ENCODE measurements at regions not wholly inside any gene's neighbourhood (a gene's known extent, or its start where the extent isn't known, plus 50 kb on each side); places are given as distances from the start of the nearest gene placed in this dataset.

DNA sequence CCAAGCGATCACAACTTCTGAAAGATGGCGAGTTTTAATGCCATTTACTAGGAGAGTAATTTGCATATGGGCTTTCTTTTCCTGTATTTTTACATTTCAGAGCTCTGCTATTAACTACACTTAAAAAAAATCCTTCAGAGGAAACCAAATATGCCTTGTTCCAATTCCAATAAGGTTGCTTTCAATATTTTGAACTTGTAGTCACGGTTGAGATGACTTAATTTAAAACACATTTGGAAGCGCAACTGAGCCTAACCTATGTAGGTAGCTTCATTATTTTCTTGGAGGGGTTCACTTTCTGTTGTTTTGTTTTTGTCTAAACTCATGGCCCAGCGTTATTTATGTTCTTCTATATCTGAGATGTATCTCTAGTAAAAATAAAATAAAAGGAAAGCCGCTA lies 93.4 kb downstream of the BLID start:
- H3K4me1 ChIP-seq, result no peaks in the 10 kb centered on the region
- no peak for DNase-seq
- H3K27ac ChIP-seq, result no peak overlapping the region
- no peaks in the 10 kb centered on the region for H3K27me3 ChIP-seq
- no peaks in the 10 kb centered on the region for H3K9me3 ChIP-seq
- H3K36me3 ChIP-seq, result no peaks in the 10 kb centered on the region
- no peak for TF ChIP-seq CTCF (IDR thresholded peaks at IDR 0.05)
- no peak for TF ChIP-seq POLR2A (IDR thresholded peaks at IDR 0.05)
- no peak overlapping the region for H3K4me3 ChIP-seq

- Histone ChIP-seq H3K9me3 (no peaks in the 10 kb centered on the region), H3K36me3 (no peaks in the 10 kb centered on the region), H3K27me3 (no peaks in the 10 kb centered on the region), H3K27ac (no peak overlapping the region), H3K4me3 (no peak overlapping the region), H3K4me1 (no peaks in the 10 kb centered on the region)
- no peak for DNase-seq
- TF ChIP-seq POLR2A (IDR thresholded peaks at IDR 0.05), result no peak
- peak in 1 of 6 experiments; percentile 8 for TF ChIP-seq CTCF (IDR thresholded peaks at IDR 0.05)
These were observed 95.1 kb downstream of the BLID start for GRCh38 chr11:122020902-122021301.

GRCh38 chr11:122019908-122020694 lies 95.9 kb downstream of the BLID start:
- Histone ChIP-seq H3K27ac (no peak overlapping the region), H3K9me3 (no peaks in the 10 kb centered on the region), H3K4me1 (no peaks in the 10 kb centered on the region), H3K36me3 (no peaks in the 10 kb centered on the region), H3K4me3 (no peak overlapping the region), H3K27me3 (no peaks in the 10 kb centered on the region)
- no peak for TF ChIP-seq CTCF (IDR thresholded peaks at IDR 0.05)
- no peak for TF ChIP-seq POLR2A (IDR thresholded peaks at IDR 0.05)
- DNase-seq, result no peak

DNA sequence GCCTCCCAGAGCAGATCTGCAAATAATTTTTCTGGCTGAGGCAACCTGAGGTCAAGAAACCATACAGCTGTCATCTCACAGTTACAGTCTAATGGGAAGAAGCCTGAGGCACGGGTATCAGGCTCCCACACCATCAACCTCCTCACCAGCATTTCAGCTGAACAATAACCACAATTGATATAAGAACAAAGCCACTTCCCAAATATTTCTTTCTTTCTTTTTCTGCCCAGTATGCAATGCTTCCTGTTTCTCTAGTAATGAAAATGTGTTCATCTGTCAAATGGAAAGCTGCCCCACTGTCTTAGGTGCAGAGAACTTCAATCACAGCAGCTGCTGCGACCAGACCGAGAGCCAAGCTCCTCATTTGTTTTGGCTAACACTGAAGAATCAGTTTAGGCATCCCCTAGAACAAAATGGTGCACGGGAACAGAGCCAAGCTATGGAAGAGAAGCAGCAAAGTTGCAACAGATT lies 108.4 kb downstream of the BLID start:
- Histone ChIP-seq H3K4me1 (peaks cover 0 to 6% (median 0%) of the 10 kb centered on the region in 4 donors), H3K36me3 (no peaks in the 10 kb centered on the region), H3K9me3 (no peaks in the 10 kb centered on the region), H3K4me3 (no peak overlapping the region), H3K27me3 (no peaks in the 10 kb centered on the region), H3K27ac (no peak overlapping the region)
- no peak for DNase-seq
- TF ChIP-seq CTCF (IDR thresholded peaks at IDR 0.05) (no peak), POLR2A (IDR thresholded peaks at IDR 0.05) (no peak)

DNA sequence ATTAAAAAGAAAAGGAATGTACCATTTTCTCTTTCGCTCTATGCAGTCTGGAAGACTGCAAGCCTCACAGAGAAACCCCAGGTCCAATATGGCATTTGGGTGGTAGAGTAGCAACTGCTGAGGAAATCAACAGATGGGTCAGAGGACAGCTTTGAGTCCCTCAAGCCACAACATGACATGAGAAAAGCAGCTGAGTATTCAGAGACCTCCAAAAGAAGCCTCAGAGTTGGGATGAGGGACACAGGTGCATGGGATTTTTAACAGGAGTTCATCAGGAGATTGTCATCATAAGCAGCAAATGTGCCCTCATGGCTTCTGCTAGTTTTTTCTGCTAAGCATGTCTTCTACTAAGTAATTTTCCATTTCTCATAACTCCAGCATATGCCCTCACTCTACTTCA lies 111.6 kb downstream of the BLID start:
- H3K9me3 ChIP-seq, result no peaks in the 10 kb centered on the region
- DNase-seq, result no peak
- peaks cover 0 to 6% (median 0%) of the 10 kb centered on the region in 4 donors for H3K4me1 ChIP-seq
- no peaks in the 10 kb centered on the region for H3K27me3 ChIP-seq
- H3K4me3 ChIP-seq, result no peak overlapping the region
- no peak for TF ChIP-seq POLR2A (IDR thresholded peaks at IDR 0.05)
- no peak for TF ChIP-seq CTCF (IDR thresholded peaks at IDR 0.05)
- H3K27ac ChIP-seq, result no peak overlapping the region
- H3K36me3 ChIP-seq, result no peaks in the 10 kb centered on the region

Measured in Peyer's patch (tissue), 4 donors.